Thyroid gland (tissue), 4 donors: ENCODE measurements at regions not wholly inside any gene's neighbourhood (a gene's known extent, or its start where the extent isn't known, plus 50 kb on each side); places are given as distances from the start of the nearest gene placed in this dataset.

Experiments used
- DNase-seq, 2 donors: peaks; one replicate each; pipeline ENCODE4 v3.0.0-alpha.2; 2019
- H3K27ac ChIP-seq, 3 donors: fragments of 200-600 bp; sonication (generic); 1 replicate in 2 of 3; 2 replicates in 1 of 3; pipeline ENCODE4 v1.5.1; 2016 to 2019; ENCODE audit warnings: mild to moderate bottlenecking in 1 of 3, moderate library complexity in 1 of 3
- H3K27me3 ChIP-seq: fragments of 200-600 bp; sonication (generic); one replicate; pipeline ENCODE4 v1.5.1; 2019
- H3K36me3 ChIP-seq, 2 donors: fragments of 200-600 bp; sonication (generic); one replicate each; pipeline ENCODE4 v1.5.1; 2016 to 2019
- H3K4me1 ChIP-seq, 2 donors: fragments of 200-600 bp; sonication (generic); one replicate each; pipeline ENCODE4 v1.5.1; 2017 to 2019
- H3K4me3 ChIP-seq, 3 donors: fragments of 200-600 bp; sonication (generic); replicated peaks in 1 of 3; 1 replicate in 2 of 3; 2 replicates in 1 of 3; pipeline ENCODE4 v1.5.1; 2016; ENCODE audit warnings: mild to moderate bottlenecking in 1 of 3
- H3K9me3 ChIP-seq: fragments of 200-600 bp; sonication (generic); one replicate; pipeline ENCODE4 v1.5.1; 2017
- POLR2A ChIP-seq, 2 donors: fragments of 450-650 bp; IDR thresholded peaks; one replicate each; pipeline ENCODE4 v1.6.1; 2017; ENCODE audit warnings: antibody characterized with exemption in 2 of 2, mild to moderate bottlenecking in 2 of 2, moderate library complexity in 1 of 2
- WGBS, 2 donors: methylation state at CpG; one replicate each; pipeline ENCODE4 v1.1.5; 2017; 5-methylcytosine and 5-hydroxymethylcytosine counted together
- intact Hi-C: fragments of 100-400 bp; cut with DNase I; formaldehyde crosslinking; loops from one replicate; pipeline ENCODE4 v1.15.1; 2023
- TF ChIP-seq, protein P1 (sequence below), 6 experiments: fragments of 200-600 bp in 3 of 6; fragments of 450-650 bp in 3 of 6; sonication (generic) in 3 of 6; IDR thresholded peaks; one replicate each; pipeline ENCODE4 v1.5.1; 2016 to 2019; ENCODE audit warnings: antibody characterized with exemption in 6 of 6, mild to moderate bottlenecking in 2 of 6, inconsistent platforms in 1 of 6, moderate library complexity in 1 of 6

DNA sequence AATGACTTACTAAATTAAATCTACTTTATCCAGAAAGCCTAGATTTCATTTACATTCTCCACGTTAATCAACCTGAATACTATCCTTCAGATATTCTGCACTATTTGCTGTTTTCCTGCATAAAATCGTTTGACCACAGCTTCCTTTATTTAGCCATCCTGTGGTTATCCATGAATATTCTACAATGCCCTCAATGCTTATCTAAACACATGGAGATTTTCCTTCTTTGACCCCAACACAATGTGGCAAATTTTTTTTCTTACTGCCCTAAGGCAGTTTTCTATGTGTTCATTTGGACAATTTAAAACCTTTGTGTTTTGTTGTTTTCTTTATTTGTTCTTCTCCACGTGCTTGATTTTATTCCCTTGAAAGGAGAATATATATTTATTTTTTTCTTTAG, 495.5 kb upstream of the ROBO1 start:
- H3K4me3 ChIP-seq: no peak overlapping the region
- intact Hi-C loops: no loop called here
- H3K27me3 ChIP-seq: no peaks in the 10 kb centered on the region
- TF ChIP-seq POLR2A (IDR thresholded peaks at IDR 0.05): no peak
- TF ChIP-seq, protein P1, sequence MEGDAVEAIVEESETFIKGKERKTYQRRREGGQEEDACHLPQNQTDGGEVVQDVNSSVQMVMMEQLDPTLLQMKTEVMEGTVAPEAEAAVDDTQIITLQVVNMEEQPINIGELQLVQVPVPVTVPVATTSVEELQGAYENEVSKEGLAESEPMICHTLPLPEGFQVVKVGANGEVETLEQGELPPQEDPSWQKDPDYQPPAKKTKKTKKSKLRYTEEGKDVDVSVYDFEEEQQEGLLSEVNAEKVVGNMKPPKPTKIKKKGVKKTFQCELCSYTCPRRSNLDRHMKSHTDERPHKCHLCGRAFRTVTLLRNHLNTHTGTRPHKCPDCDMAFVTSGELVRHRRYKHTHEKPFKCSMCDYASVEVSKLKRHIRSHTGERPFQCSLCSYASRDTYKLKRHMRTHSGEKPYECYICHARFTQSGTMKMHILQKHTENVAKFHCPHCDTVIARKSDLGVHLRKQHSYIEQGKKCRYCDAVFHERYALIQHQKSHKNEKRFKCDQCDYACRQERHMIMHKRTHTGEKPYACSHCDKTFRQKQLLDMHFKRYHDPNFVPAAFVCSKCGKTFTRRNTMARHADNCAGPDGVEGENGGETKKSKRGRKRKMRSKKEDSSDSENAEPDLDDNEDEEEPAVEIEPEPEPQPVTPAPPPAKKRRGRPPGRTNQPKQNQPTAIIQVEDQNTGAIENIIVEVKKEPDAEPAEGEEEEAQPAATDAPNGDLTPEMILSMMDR (IDR thresholded peaks at IDR 0.05): no peak
- H3K27ac ChIP-seq: no peak overlapping the region
- no peaks in the 10 kb centered on the region for H3K4me1 ChIP-seq
- DNase-seq: no peak
- 53 to 69% methylated on average over 3 of the region's 3 CpGs for WGBS, 2 donors
- H3K9me3 ChIP-seq: no peaks in the 10 kb centered on the region
- no peaks in the 10 kb centered on the region for H3K36me3 ChIP-seq

DNA sequence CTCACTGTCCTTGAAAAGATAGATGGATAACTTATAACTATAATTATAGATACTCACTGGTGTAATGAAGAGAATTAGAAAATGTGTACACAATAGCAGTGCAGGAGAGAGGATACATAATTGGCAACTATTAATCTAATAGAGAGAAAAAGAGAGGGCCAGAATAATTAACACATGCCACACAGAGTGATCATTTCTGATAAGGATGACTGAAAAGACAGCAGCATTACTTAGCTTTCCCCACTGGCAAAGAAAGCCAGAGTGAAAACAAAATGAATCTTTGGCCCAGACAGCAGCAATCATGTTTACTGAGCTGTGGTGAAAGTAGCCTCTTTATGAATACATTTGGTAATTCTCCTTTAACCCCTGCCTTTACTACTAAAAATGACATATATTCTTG, 493.3 kb upstream of the ROBO1 start:
- Histone ChIP-seq H3K4me1 (no peaks in the 10 kb centered on the region), H3K36me3 (no peaks in the 10 kb centered on the region), H3K27ac (no peak overlapping the region), H3K9me3 (no peaks in the 10 kb centered on the region), H3K27me3 (no peaks in the 10 kb centered on the region), H3K4me3 (no peak overlapping the region)
- DNase-seq: no peak
- TF ChIP-seq, protein P1 (IDR thresholded peaks at IDR 0.05): no peak
- TF ChIP-seq POLR2A (IDR thresholded peaks at IDR 0.05): no peak
- intact Hi-C loops: no loop called here

DNA sequence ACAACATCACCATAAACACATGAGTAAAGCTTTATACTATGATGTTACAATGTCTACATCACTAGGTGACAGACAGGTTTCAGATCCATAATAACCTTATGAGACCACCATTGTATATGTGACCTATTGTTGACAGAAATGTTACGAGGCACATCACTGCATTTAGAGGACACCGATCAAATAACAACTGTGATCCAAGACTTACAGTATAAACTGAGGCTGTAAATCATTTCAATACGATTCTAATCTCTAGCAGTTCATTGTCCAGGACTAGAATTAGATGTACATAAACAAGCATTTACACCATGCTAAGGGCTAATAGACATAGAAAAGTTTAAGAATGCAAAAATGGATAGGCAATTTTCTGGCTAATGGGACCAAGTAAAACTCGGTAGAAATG, 491.9 kb upstream of the ROBO1 start:
- no peak for TF ChIP-seq POLR2A (IDR thresholded peaks at IDR 0.05)
- TF ChIP-seq, protein P1 (IDR thresholded peaks at IDR 0.05): no peak
- WGBS, 2 donors: 86 to 87% methylated on average over 4 of the region's 4 CpGs
- DNase-seq: no peak

DNA sequence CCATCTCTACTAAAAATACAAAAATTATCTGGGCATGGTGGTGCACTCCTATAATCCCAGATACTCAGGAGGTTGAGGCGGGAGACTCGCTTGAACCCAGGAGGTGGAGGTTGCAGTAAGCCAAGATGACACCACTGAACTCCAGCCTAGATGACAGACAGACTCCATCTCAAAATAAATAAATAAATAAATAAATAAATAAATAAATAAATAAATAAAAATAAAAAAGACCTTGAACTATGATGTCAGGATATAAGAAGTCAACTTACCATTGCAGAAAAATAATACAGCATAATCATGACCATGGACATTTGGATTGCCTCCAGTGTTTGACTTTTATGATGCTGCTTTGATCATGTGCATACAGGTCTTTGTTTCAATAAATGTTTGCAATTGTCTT, 484.3 kb upstream of the ROBO1 start:
- H3K4me3 ChIP-seq: no peak overlapping the region
- intact Hi-C loops: no loop called here
- 96% methylated on average over 2 of the region's 2 CpGs for WGBS, 2 donors
- no peaks in the 10 kb centered on the region for H3K9me3 ChIP-seq
- H3K27ac ChIP-seq: no peak overlapping the region
- H3K4me1 ChIP-seq: no peaks in the 10 kb centered on the region
- no peaks in the 10 kb centered on the region for H3K36me3 ChIP-seq
- no peak for DNase-seq
- TF ChIP-seq, protein P1 (IDR thresholded peaks at IDR 0.05): no peak
- no peak for TF ChIP-seq POLR2A (IDR thresholded peaks at IDR 0.05)
- no peaks in the 10 kb centered on the region for H3K27me3 ChIP-seq

More for the DNA sequence above, 491.9 kb upstream of the ROBO1 start:
- H3K36me3 ChIP-seq: no peaks in the 10 kb centered on the region
- H3K4me1 ChIP-seq: no peaks in the 10 kb centered on the region
- no peaks in the 10 kb centered on the region for H3K27me3 ChIP-seq
- no peak overlapping the region for H3K27ac ChIP-seq
- no peak overlapping the region for H3K4me3 ChIP-seq
- intact Hi-C loops: no loop called here
- H3K9me3 ChIP-seq: no peaks in the 10 kb centered on the region

DNA sequence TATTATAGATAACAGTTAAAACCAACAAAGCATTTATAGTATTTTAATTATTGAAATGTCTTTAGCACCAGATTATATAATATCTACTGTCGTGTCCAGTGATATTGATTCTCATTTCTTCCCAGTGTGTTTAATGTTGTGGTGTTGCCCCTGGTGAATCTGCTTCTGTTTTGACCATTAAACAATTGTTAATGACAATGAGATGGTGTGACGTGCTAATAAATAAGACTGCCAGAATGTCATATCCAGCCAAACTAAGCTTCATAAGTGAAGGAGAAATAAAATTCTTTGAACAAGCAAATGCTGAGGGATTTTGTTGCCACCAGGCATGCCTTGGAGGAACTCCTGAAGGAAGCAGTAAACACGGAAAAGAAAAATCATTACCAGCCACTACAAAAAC, 480.0 kb upstream of the ROBO1 start:
- H3K27ac ChIP-seq: no peak overlapping the region
- no peak overlapping the region for H3K4me3 ChIP-seq
- H3K36me3 ChIP-seq: no peaks in the 10 kb centered on the region
- no peaks in the 10 kb centered on the region for H3K4me1 ChIP-seq
- no peak for DNase-seq
- WGBS, 2 donors: 82 to 84% methylated on average over 3 of the region's 3 CpGs
- H3K9me3 ChIP-seq: no peaks in the 10 kb centered on the region
- TF ChIP-seq, protein P1 (IDR thresholded peaks at IDR 0.05): no peak
- no peak for TF ChIP-seq POLR2A (IDR thresholded peaks at IDR 0.05)
- intact Hi-C loops: no loop called here
- H3K27me3 ChIP-seq: no peaks in the 10 kb centered on the region
